H9 (cell line): ENCODE measurements at regions not wholly inside any gene's neighbourhood (a gene's known extent, or its start where the extent isn't known, plus 50 kb on each side); places are given as distances from the start of the nearest gene placed in this dataset.

Source experiments
- DNase-seq: peaks from one replicate; pipeline ENCODE4 v3.0.0-alpha.2; 2017
- H2AFZ ChIP-seq: one replicate; pipeline ENCODE4 v1.6.1; 2013; ENCODE audit warnings: mild to moderate bottlenecking, low read length, control low read depth, moderate library complexity
- H2AK5ac ChIP-seq: 2 replicates; pipeline ENCODE4 v1.6.1; 2013; ENCODE audit warnings: low read length, control low read depth, mixed read lengths; ENCODE audit not compliant: insufficient read length
- H2BK120ac ChIP-seq: one replicate; pipeline ENCODE4 v1.6.1; 2013; ENCODE audit warnings: low read depth, mild to moderate bottlenecking, low read length, control low read depth, inconsistent platforms; ENCODE audit not compliant: poor library complexity, severe bottlenecking
- H2BK12ac ChIP-seq: 2 replicates; pipeline ENCODE4 v1.6.1; 2013; ENCODE audit warnings: low read length, control low read depth, mixed read lengths, low read depth; ENCODE audit not compliant: insufficient read length
- H2BK15ac ChIP-seq: 2 replicates; pipeline ENCODE4 v1.6.1; 2013; ENCODE audit warnings: low read depth, low read length, control low read depth
- H2BK20ac ChIP-seq: one replicate; pipeline ENCODE4 v1.6.1; 2013; ENCODE audit warnings: low read depth, mild to moderate bottlenecking, low read length, control low read depth, inconsistent platforms; ENCODE audit not compliant: poor library complexity, severe bottlenecking
- H2BK5ac ChIP-seq: 2 replicates; pipeline ENCODE4 v1.6.1; 2013; ENCODE audit warnings: low read length, control low read depth, mixed read lengths; ENCODE audit not compliant: insufficient read length
- H3K14ac ChIP-seq: 2 replicates; pipeline ENCODE4 v1.6.1; 2013; ENCODE audit warnings: low read length, control low read depth; ENCODE audit not compliant: insufficient read depth
- H3K18ac ChIP-seq: 2 replicates; pipeline ENCODE4 v1.6.1; 2013; ENCODE audit warnings: low read depth, mild to moderate bottlenecking, mixed read lengths, low read length, control low read depth; ENCODE audit not compliant: insufficient read length
- H3K23ac ChIP-seq: 2 replicates; pipeline ENCODE4 v1.6.1; 2013; ENCODE audit warnings: low read length, control low read depth, mixed read lengths, low read depth; ENCODE audit not compliant: insufficient read length
- H3K23me2 ChIP-seq: 2 replicates; pipeline ENCODE4 v1.6.1; 2013; ENCODE audit warnings: low read depth, mild to moderate bottlenecking, mixed read lengths, low read length, control low read depth; ENCODE audit not compliant: insufficient read length, poor library complexity, severe bottlenecking
- H3K27ac ChIP-seq: 2 replicates; pipeline ENCODE4 v1.5.1; 2013; ENCODE audit warnings: low read length, control low read depth, mixed read lengths, low read depth; ENCODE audit not compliant: insufficient read length
- H3K27me3 ChIP-seq: 2 replicates; pipeline ENCODE4 v1.6.1; 2013; ENCODE audit warnings: low read length, control low read depth, inconsistent platforms; ENCODE audit not compliant: insufficient read depth
- H3K4ac ChIP-seq: 2 replicates; pipeline ENCODE4 v1.6.1; 2013; ENCODE audit warnings: low read depth, mild to moderate bottlenecking, control low read depth, inconsistent platforms, low read length, moderate library complexity
- H3K4me1 ChIP-seq: 2 replicates; pipeline ENCODE4 v1.6.1; 2013; ENCODE audit warnings: low read length, control low read depth, inconsistent platforms; ENCODE audit not compliant: insufficient read depth
- H3K4me2 ChIP-seq: 2 replicates; pipeline ENCODE4 v1.6.1; 2013; ENCODE audit warnings: low read length, control low read depth, mixed read lengths; ENCODE audit not compliant: insufficient read length, insufficient read depth
- H3K56ac ChIP-seq: 2 replicates; pipeline ENCODE4 v1.6.1; 2013; ENCODE audit warnings: low read depth, mild to moderate bottlenecking, mixed read lengths, low read length, control low read depth; ENCODE audit not compliant: insufficient read length
- H3K79me1 ChIP-seq: 2 replicates; pipeline ENCODE4 v1.6.1; 2013; ENCODE audit warnings: low read depth, mild to moderate bottlenecking, moderate library complexity, low read length, control low read depth, inconsistent platforms; ENCODE audit not compliant: insufficient read depth, poor library complexity, severe bottlenecking
- H3K79me2 ChIP-seq: 2 replicates; pipeline ENCODE4 v1.6.1; 2013; ENCODE audit warnings: low read length, control low read depth, inconsistent platforms; ENCODE audit not compliant: insufficient read depth
- H3K9ac ChIP-seq: 2 replicates; pipeline ENCODE4 v1.6.1; 2013; ENCODE audit warnings: low read length, control low read depth, mixed read lengths; ENCODE audit not compliant: insufficient read length; ENCODE audit errors: extremely low read depth
- H3K9me3 ChIP-seq: one replicate; pipeline ENCODE4 v1.6.1; 2013; ENCODE audit warnings: low read depth, low read length, inconsistent platforms; ENCODE audit not compliant: control insufficient read depth
- H3T11ph ChIP-seq: one replicate; pipeline ENCODE4 v1.6.1; 2013; ENCODE audit warnings: mild to moderate bottlenecking, low read length, control low read depth, inconsistent platforms
- H4K20me1 ChIP-seq: one replicate; pipeline ENCODE4 v1.6.1; 2013; ENCODE audit not compliant: control insufficient read depth, insufficient read length, insufficient read depth
- H4K5ac ChIP-seq: 2 replicates; pipeline ENCODE4 v1.6.1; 2013; ENCODE audit warnings: low read depth, mild to moderate bottlenecking, mixed read lengths, low read length, control low read depth; ENCODE audit not compliant: insufficient read length
- H4K8ac ChIP-seq: replicated peaks from 2 replicates; pipeline ENCODE4 v1.6.1; 2013; ENCODE audit warnings: low read length, control low read depth, mixed read lengths, low read depth; ENCODE audit not compliant: insufficient read length
- H4K91ac ChIP-seq: 2 replicates; pipeline ENCODE4 v1.6.1; 2013; ENCODE audit warnings: low read depth, mild to moderate bottlenecking, moderate library complexity, mixed read lengths, low read length, control low read depth; ENCODE audit not compliant: insufficient read length
- H3K27ac Mint-ChIP-seq, 3 experiments: 2 replicates in 2 of 3; 3 replicates in 1 of 3; pipeline ENCODE4 v1.8.0; 2020 to 2021; ENCODE audit warnings: mixed read lengths in 3 of 3, mild to moderate bottlenecking in 1 of 3, moderate library complexity in 1 of 3
- H3K27me3 Mint-ChIP-seq: 2 replicates; pipeline ENCODE4 v1.8.0; 2021; ENCODE audit warnings: low read depth, mild to moderate bottlenecking, moderate library complexity, mixed read lengths
- H3K36me3 Mint-ChIP-seq, 3 experiments: 2 replicates in 2 of 3; 3 replicates in 1 of 3; pipeline ENCODE4 v1.8.0; 2020 to 2021; ENCODE audit warnings: low read depth in 3 of 3, mixed read lengths in 3 of 3; ENCODE audit not compliant: insufficient read depth in 1 of 3
- H3K4me1 Mint-ChIP-seq, 2 experiments: 2 replicates each; pipeline ENCODE4 v1.8.0; 2020; ENCODE audit warnings: mixed read lengths in 2 of 2
- H3K4me3 Mint-ChIP-seq, 2 experiments: 2 replicates in 1 of 2; 3 replicates in 1 of 2; pipeline ENCODE4 v1.8.0; 2020 to 2021; ENCODE audit warnings: mild to moderate bottlenecking in 2 of 2, mixed read lengths in 2 of 2, moderate library complexity in 1 of 2
- H3K9me3 Mint-ChIP-seq, 2 experiments: 2 replicates in 1 of 2; 3 replicates in 1 of 2; pipeline ENCODE4 v1.8.0; 2020; ENCODE audit warnings: mild to moderate bottlenecking in 2 of 2, mixed read lengths in 2 of 2, moderate library complexity in 1 of 2
- CTCF ChIP-seq: fragments of 200-600 bp; sonication (generic); conservative IDR thresholded peaks from 3 replicates; pipeline ENCODE4 v1.8.0; 2021; ENCODE audit warnings: antibody characterized with exemption, mild to moderate bottlenecking
- WGBS: extraction: QIAGEN DNeasy Blood & Tissue Kit; methylation state at CpG from one replicate; pipeline ENCODE4 v1.1.7; 2013; ENCODE audit warnings: missing lambda C conversion rate, low lambda C conversion rate, mixed read lengths; ENCODE audit not compliant: insufficient read length; ENCODE audit errors: extremely low coverage; 5-methylcytosine and 5-hydroxymethylcytosine counted together

DNA sequence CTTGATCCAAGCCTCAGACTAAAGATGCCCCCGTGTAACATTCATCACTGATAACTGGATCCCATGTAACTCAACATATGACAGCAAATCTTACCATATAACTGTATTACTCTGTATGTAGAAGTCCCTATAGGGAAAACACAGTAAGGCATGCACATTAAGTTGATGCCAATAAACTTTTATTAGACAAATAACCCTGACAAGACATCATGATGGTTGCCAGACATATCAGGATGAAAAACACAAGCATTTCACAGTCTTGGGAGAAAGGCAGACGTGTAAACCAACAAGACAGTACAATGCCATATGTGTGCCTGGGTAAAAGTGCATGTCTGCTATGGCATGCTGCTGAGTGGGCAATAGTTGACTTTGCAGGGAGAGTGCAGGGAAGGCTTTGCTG lies 142.2 kb downstream of the HERPUD2 start:
- no peak overlapping the region for H3K27ac Mint-ChIP-seq
- H3K27me3 Mint-ChIP-seq = peaks cover 2% of the 10 kb centered on the region
- no peak for TF ChIP-seq CTCF
- no peaks in the 10 kb centered on the region for H3K4me1 Mint-ChIP-seq
- H3K36me3 Mint-ChIP-seq = no peaks in the 10 kb centered on the region
- Histone ChIP-seq H3T11ph (no peak overlapping the region), H4K8ac (no peak overlapping the region), H4K20me1 (no peaks in the 10 kb centered on the region), H3K14ac (no peak overlapping the region), H3K4me1 (no peaks in the 10 kb centered on the region), H3K23me2 (no peaks in the 10 kb centered on the region), H3K18ac (no peak overlapping the region), H3K4me2 (no peak overlapping the region), H3K23ac (no peak overlapping the region), H4K91ac (no peak overlapping the region), H3K9me3 (no peaks in the 10 kb centered on the region), H2BK120ac (no peak overlapping the region), H3K9ac (no peak overlapping the region), H3K56ac (no peak overlapping the region), H3K4ac (no peak overlapping the region), H3K27me3 (no peaks in the 10 kb centered on the region), H3K79me1 (no peaks in the 10 kb centered on the region), H3K27ac (no peak overlapping the region), H2AFZ (no peak overlapping the region), H2AK5ac (no peak overlapping the region), H2BK12ac (no peak overlapping the region), H4K5ac (no peak overlapping the region), H2BK15ac (no peak overlapping the region), H3K79me2 (no peaks in the 10 kb centered on the region), H2BK5ac (no peak overlapping the region), H2BK20ac (no peak overlapping the region)
- no peaks in the 10 kb centered on the region for H3K9me3 Mint-ChIP-seq
- DNase-seq = no peak
- no peak overlapping the region for H3K4me3 Mint-ChIP-seq
- no CpG with 5 or more reads among the region's 2 CpGs for WGBS
